AG09309 (cell line): ENCODE measurements at regions not wholly inside any gene's neighbourhood (a gene's known extent, or its start where the extent isn't known, plus 50 kb on each side); places are given as distances from the start of the nearest gene placed in this dataset.

Source experiments
- DNase-seq: peaks from one replicate; pipeline ENCODE4 v3.0.0-alpha.2; 2010; ENCODE audit warnings: low read depth
- H3K4me3 ChIP-seq: 2 replicates; pipeline ENCODE4 v1.5.1; 2011; ENCODE audit warnings: mild to moderate bottlenecking, low read depth, low read length, moderate library complexity; ENCODE audit not compliant: control insufficient read depth
- CTCF ChIP-seq: IDR thresholded peaks from 2 replicates; pipeline ENCODE4 v1.5.1; 2011; ENCODE audit warnings: mild to moderate bottlenecking, low read depth, low read length, inconsistent platforms; ENCODE audit not compliant: insufficient read depth, control insufficient read depth; ENCODE audit errors: missing control alignments

DNA sequence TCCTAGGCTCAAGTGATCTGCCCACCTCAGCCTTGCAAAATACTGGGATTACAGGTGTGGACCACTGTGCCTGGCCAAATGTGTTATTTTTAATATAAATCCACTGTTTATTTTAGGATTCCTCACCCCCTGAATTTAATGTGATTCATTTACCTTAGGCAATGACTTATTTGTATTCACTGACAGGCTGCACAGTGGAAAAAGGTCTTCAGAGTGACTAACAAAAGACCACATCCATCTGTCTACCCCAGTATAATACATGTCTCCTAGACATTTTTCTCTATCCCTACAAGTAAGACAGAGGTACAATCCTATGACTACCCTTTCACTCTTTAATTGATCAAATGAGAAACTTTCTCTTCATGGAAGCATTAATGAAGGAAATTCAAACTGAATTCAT lies 230.2 kb downstream of the AHR start:
- TF ChIP-seq CTCF: no peak
- DNase-seq: no peak

DNA sequence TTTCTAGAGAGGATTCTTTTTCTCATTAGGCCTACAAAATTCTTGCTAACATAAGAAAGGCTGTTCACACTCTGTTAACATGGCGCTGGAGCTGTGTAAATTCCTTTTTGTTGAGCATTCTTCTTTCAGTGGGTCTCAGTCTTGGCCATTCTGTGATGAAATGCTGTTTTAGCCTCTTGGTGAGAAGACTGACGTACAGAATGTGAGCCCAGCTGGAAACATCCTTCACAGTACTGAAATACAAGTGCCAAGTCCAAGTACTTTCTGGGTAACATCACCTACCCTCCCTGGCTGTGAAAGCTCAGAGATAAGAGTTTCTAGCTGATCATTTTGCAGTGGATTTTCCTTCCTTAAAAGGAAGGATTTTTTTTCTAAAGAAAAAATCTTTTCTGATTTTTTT lies 231.8 kb downstream of the AHR start:
- H3K4me3 ChIP-seq: no peak overlapping the region
- DNase-seq: peak; percentile 82
- TF ChIP-seq CTCF: no peak

More for the DNA sequence above, 230.2 kb downstream of the AHR start:
- H3K4me3 ChIP-seq: no peak overlapping the region

DNA sequence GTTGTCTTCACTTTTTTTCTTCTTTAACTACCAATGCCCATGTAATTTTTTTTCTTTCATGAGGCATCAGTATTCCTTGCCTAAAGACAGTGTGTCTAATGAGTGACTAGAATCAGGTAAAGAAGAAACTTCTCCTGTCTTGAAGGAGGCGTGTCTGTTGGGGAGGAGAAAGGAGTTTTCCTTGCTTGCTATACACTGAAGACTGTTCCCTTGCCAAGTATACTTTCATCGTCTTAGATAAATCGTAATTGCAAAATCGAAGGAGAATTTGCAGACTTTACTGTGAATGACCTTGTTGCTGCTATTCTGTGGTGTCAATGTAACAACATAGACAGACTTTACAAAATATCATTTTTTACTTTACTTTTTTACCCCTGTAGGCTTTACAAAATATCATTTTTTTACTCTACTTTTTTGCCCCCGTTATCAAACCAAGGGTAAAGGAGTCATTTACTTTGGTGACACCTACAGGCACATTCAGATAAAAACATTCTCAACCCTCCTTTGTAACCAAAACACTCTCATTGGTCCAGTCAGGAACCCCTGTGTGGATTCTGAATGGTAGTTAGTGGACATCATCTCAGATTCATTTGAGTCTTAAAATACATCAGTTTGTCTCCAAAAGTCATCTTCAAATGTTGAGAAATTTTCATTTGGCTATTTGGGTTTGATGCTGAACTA lies 232.4 kb downstream of the AHR start:
- DNase-seq: no peak
- TF ChIP-seq CTCF: peak; percentile 12
- H3K4me3 ChIP-seq: no peak overlapping the region

DNA sequence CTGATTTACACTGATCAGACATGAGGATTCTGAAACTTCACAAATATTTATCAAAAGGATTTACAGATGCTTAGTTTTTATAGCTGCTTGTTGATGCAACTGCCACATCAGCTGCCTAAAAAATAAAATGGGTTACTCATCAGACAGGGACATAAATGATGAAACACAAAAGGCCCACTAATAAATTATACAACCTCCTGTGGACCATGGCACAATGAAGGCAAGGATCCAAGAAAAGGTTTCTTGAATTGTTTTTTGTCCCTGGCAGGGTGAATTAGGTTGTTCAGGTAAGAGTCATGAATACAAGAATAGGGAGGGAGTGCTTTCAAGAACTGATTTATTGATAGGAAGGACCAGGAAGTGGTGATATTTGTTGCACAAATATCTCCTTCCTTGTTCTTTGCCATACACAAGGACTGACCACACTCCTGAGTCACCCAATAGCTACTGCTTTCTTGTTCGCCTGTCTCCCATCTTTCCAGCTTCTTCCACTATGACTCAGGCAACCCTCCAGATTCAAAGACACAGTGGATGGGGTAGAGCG lies 234.5 kb downstream of the AHR start:
- TF ChIP-seq CTCF: no peak
- no peak overlapping the region for H3K4me3 ChIP-seq
- DNase-seq: peak; percentile 84

DNA sequence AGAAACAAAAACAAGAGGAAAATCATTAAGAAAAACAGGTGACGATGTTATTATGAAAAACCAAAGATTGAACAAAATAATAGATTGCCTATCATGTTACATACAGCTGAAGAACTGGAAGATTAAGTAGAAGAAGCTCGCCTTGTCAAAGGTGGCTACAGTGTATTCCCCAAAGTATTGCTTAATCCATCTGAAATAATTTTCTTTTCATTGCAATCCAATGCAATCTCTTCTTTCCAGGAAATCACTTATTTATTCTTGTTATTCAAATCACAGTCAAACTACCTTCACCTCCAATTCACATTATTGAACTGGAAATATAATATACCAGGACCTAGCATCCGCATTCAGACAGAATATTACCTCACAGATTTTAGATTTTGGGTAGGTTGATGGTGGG lies 235.9 kb downstream of the AHR start:
- no peak overlapping the region for H3K4me3 ChIP-seq
- TF ChIP-seq CTCF: no peak
- no peak for DNase-seq

- TF ChIP-seq CTCF: no peak
- DNase-seq: no peak
- H3K4me3 ChIP-seq: no peak overlapping the region
These were observed 237.3 kb downstream of the AHR start for GRCh38 chr7:17535776-17536175.

DNA sequence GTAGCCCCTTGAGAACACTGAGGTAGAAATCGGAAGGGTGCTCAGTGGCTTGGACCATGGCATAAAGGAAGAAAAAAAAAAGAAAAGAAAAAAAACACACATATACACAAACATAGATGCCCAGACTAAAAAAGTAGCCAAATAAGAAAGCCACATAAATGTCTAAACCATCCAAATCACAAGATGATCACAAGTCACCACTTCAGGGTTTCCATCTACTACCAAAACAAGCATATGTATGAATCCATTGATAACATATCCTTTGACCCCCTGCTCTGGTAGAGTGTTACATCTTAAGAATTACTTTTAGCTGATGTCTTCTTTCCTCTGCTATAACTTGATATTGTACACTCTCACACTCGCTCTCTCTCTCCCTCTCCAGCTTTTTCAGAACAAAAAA lies 245.9 kb downstream of the AHR start:
- no peak for DNase-seq
- TF ChIP-seq CTCF: no peak

More for the DNA sequence above, 245.9 kb downstream of the AHR start:
- H3K4me3 ChIP-seq: no peak overlapping the region
